DOHH2 (cell line): ENCODE measurements at regions not wholly inside any gene's neighbourhood (a gene's known extent, or its start where the extent isn't known, plus 50 kb on each side); places are given as distances from the start of the nearest gene placed in this dataset.

Experiments
- H3F3A ChIP-seq: fragments of 200-600 bp; sonication (generic), shearing (Covaris generic); 2 replicates; pipeline ENCODE4 v1.6.0; 2016; ENCODE audit warnings: antibody characterized with exemption, mild to moderate bottlenecking; ENCODE audit not compliant: control insufficient read depth, insufficient read depth
- H3K27ac ChIP-seq: fragments of 200-600 bp; sonication (generic); 2 replicates; pipeline ENCODE4 v1.5.1; 2014; ENCODE audit warnings: low read depth, mild to moderate bottlenecking, low read length, moderate library complexity
- H3K27me3 ChIP-seq: fragments of 200-600 bp; sonication (generic); 2 replicates; pipeline ENCODE4 v1.6.1; 2014; ENCODE audit warnings: mild to moderate bottlenecking, low read length, mixed read lengths; ENCODE audit not compliant: control insufficient read depth
- H3K36me3 ChIP-seq: fragments of 200-600 bp; sonication (generic); 2 replicates; pipeline ENCODE4 v1.6.1; 2014; ENCODE audit warnings: mild to moderate bottlenecking, low read length, moderate library complexity, mixed read lengths; ENCODE audit not compliant: control insufficient read depth
- H3K4me1 ChIP-seq: fragments of 200-600 bp; sonication (generic); 2 replicates; pipeline ENCODE4 v1.6.1; 2014; ENCODE audit warnings: mild to moderate bottlenecking, low read length, mixed read lengths; ENCODE audit not compliant: control insufficient read depth
- H3K4me2 ChIP-seq: fragments of 200-600 bp; sonication (generic); 2 replicates; pipeline ENCODE4 v1.6.0; 2014; ENCODE audit warnings: mild to moderate bottlenecking, low read length, moderate library complexity
- H3K4me3 ChIP-seq: fragments of 200-600 bp; sonication (generic); 2 replicates; pipeline ENCODE4 v1.5.1; 2014; ENCODE audit warnings: mild to moderate bottlenecking, low read length, mixed read lengths
- H3K79me2 ChIP-seq: fragments of 200-600 bp; sonication (generic); 2 replicates; pipeline ENCODE4 v1.6.1; 2014; ENCODE audit warnings: mild to moderate bottlenecking, low read length, mixed read lengths; ENCODE audit not compliant: control insufficient read depth
- H3K9me2 ChIP-seq: fragments of 200-600 bp; sonication (generic); replicated peaks from 2 replicates; pipeline ENCODE4 v1.6.1; 2014; ENCODE audit warnings: mild to moderate bottlenecking, low read length, mixed read lengths; ENCODE audit not compliant: control insufficient read depth
- H3K9me3 ChIP-seq: fragments of 200-600 bp; sonication (generic); 2 replicates; pipeline ENCODE4 v1.6.1; 2014; ENCODE audit warnings: antibody characterized with exemption, low read length, mixed read lengths; ENCODE audit not compliant: control insufficient read depth, insufficient read depth
- H4K20me1 ChIP-seq: fragments of 200-600 bp; sonication (generic); 2 replicates; pipeline ENCODE4 v1.6.0; 2014; ENCODE audit warnings: low read depth, mild to moderate bottlenecking, antibody characterized with exemption, low read length, moderate library complexity; ENCODE audit not compliant: control insufficient read depth, insufficient read depth
- CTCF ChIP-seq: fragments of 200-600 bp; sonication (generic); IDR thresholded peaks from one replicate; pipeline ENCODE4 v1.5.1; 2014; ENCODE audit warnings: antibody characterized with exemption, mild to moderate bottlenecking, low read depth, low read length; ENCODE audit not compliant: poor library complexity, severe bottlenecking
- EZH2phosphoT487 ChIP-seq: fragments of 200-600 bp; sonication (generic); IDR thresholded peaks from 2 replicates; pipeline ENCODE4 v1.6.1; 2017; ENCODE audit warnings: borderline replicate concordance, mild to moderate bottlenecking, antibody characterized with exemption, low read length, moderate library complexity, mixed read lengths

GRCh38 chr17:12505866-12506265, 159.8 kb upstream of the MYOCD start:
- Histone ChIP-seq H4K20me1 (no peaks in the 10 kb centered on the region), H3K27me3 (no peaks in the 10 kb centered on the region), H3K27ac (no peak overlapping the region), H3F3A (no peaks in the 10 kb centered on the region), H3K36me3 (no peaks in the 10 kb centered on the region), H3K4me3 (no peak overlapping the region), H3K79me2 (no peaks in the 10 kb centered on the region), H3K9me2 (no peaks in the 10 kb centered on the region), H3K9me3 (no peaks in the 10 kb centered on the region), H3K4me2 (no peak overlapping the region), H3K4me1 (no peaks in the 10 kb centered on the region)
- TF ChIP-seq EZH2phosphoT487 = no peak
- TF ChIP-seq CTCF = no peak

- Histone ChIP-seq H3K9me2 (no peaks in the 10 kb centered on the region), H3K4me2 (no peak overlapping the region), H4K20me1 (no peaks in the 10 kb centered on the region), H3K27me3 (no peaks in the 10 kb centered on the region), H3K4me3 (no peak overlapping the region), H3K36me3 (no peaks in the 10 kb centered on the region), H3F3A (no peaks in the 10 kb centered on the region), H3K4me1 (no peaks in the 10 kb centered on the region), H3K27ac (no peak overlapping the region), H3K79me2 (no peaks in the 10 kb centered on the region), H3K9me3 (no peaks in the 10 kb centered on the region)
- no peak for TF ChIP-seq EZH2phosphoT487
- no peak for TF ChIP-seq CTCF
Observed at GRCh38 chr17:12507026-12507595, 158.6 kb upstream of the MYOCD start.

- TF ChIP-seq EZH2phosphoT487 (no peak), CTCF (no peak)
- no peaks in the 10 kb centered on the region for H3K27me3 ChIP-seq
Observed at GRCh38 chr17:12509801-12510200, 155.9 kb upstream of the MYOCD start.

GRCh38 chr17:12510535-12510934, 155.2 kb upstream of the MYOCD start:
- Histone ChIP-seq H3K36me3 (no peaks in the 10 kb centered on the region), H3K27ac (no peak overlapping the region), H3K4me2 (no peak overlapping the region), H3K9me3 (no peaks in the 10 kb centered on the region), H3K4me3 (no peak overlapping the region), H4K20me1 (no peaks in the 10 kb centered on the region), H3K4me1 (no peaks in the 10 kb centered on the region), H3K9me2 (no peaks in the 10 kb centered on the region), H3F3A (no peaks in the 10 kb centered on the region), H3K79me2 (no peaks in the 10 kb centered on the region), H3K27me3 (no peaks in the 10 kb centered on the region)
- no peak for TF ChIP-seq EZH2phosphoT487
- TF ChIP-seq CTCF = no peak

More at GRCh38 chr17:12509801-12510200, 155.9 kb upstream of the MYOCD start:
- no peaks in the 10 kb centered on the region for H3K4me1 ChIP-seq
- H3K4me2 ChIP-seq = no peak overlapping the region
- no peaks in the 10 kb centered on the region for H3F3A ChIP-seq
- no peak overlapping the region for H3K4me3 ChIP-seq
- no peaks in the 10 kb centered on the region for H3K36me3 ChIP-seq
- no peaks in the 10 kb centered on the region for H3K79me2 ChIP-seq
- no peaks in the 10 kb centered on the region for H3K9me3 ChIP-seq
- no peaks in the 10 kb centered on the region for H4K20me1 ChIP-seq
- no peaks in the 10 kb centered on the region for H3K9me2 ChIP-seq
- no peak overlapping the region for H3K27ac ChIP-seq
